ENCODE measurements at regions not wholly inside any gene's neighbourhood (a gene's known extent, or its start where the extent isn't known, plus 50 kb on each side); places are given as distances from the start of the nearest gene placed in this dataset.

DNA sequence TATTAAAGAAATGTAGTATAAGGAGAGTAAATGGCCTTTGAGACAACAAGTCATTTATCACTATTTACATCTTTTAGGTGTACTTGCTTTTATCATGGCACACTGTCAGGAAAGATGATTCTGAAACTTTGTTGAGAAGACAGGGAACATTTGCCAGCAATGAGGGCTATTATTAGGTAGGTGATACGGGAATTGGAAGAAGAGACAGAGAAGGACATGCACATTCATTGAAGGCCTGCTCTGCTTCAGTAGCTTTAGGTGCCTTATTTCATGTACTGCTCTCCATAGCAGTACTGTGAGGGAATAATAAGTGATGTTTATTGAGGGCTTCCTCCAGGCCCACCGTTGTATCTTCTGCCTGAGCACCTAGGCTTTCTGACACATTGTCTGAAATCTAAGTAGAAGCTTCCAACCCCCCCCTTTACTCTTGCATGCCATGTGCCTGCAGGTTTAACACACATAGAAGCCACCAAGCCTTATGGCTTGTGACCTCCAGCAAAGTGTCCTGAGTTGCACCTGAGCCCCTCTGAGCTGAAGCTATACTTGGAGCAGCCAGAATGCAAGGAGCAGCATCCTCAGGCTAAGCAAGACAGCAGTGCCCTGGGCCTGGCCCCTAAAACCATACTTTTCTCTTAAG, 275.2 kb upstream of the VLDLR start:
- TF ChIP-seq MYC (IDR thresholded peaks at IDR 0.05; ENCODE audit: low read depth, low read length), result no peak
- TF ChIP-seq CTCF (IDR thresholded peaks at IDR 0.05; ENCODE audit: extremely low read depth in 1 of 2, insufficient read depth in 1 of 2, low read depth in 1 of 2, low read length in 2 of 2), result no peak
- TF ChIP-seq GATA2 (IDR thresholded peaks at IDR 0.05; ENCODE audit: insufficient read depth, insufficient read length, low read depth, low read length), result no peak
- TF ChIP-seq JUN (IDR thresholded peaks at IDR 0.05; ENCODE audit: borderline replicate concordance, insufficient read depth, insufficient read length, low read depth), result no peak
- TF ChIP-seq POLR2A (IDR thresholded peaks at IDR 0.05; ENCODE audit: low read depth, low read length), result no peak
- no peak for TF ChIP-seq POLR2AphosphoS5 (IDR thresholded peaks at IDR 0.05; ENCODE audit: insufficient read depth, low read depth, low read length)
- no peak for TF ChIP-seq MAX (IDR thresholded peaks at IDR 0.05; ENCODE audit: insufficient read depth, insufficient read length)
- no peak for TF ChIP-seq EZH2 (IDR thresholded peaks at IDR 0.05; ENCODE audit: borderline replicate concordance, low read depth, low read length, severe bottlenecking)
- Histone ChIP-seq H3K27me3 (ENCODE audit: control insufficient read depth in 2 of 2, insufficient read depth in 2 of 2, low read length in 2 of 2) (no peaks in the 10 kb centered on the region), H3K4me1 (ENCODE audit: control insufficient read depth, extremely low read depth, insufficient read depth, low read length) (no peaks in the 10 kb centered on the region), H4K20me1 (replicated peaks; ENCODE audit: control insufficient read depth, extremely low read depth, insufficient read depth, low read length) (no peaks in the 10 kb centered on the region), H3K27ac (ENCODE audit: insufficient read depth, low read depth, low read length) (no peak overlapping the region), H3K4me3 (replicated peaks in 1 of 3; ENCODE audit: insufficient read depth in 1 of 3, low read depth in 1 of 3, low read length in 3 of 3) (no peak overlapping the region), H2AFZ (ENCODE audit: low read depth, low read length) (no peak overlapping the region), H3K36me3 (ENCODE audit: control insufficient read depth in 2 of 2, extremely low read depth in 1 of 2, insufficient read depth in 2 of 2, low read length in 2 of 2) (no peaks in the 10 kb centered on the region), H3K79me2 (ENCODE audit: control insufficient read depth, insufficient read depth, low read length) (no peaks in the 10 kb centered on the region), H3K9me1 (replicated peaks; ENCODE audit: control insufficient read depth, extremely low read depth, insufficient read depth, low read length) (no peaks in the 10 kb centered on the region), H3K9me3 (replicated peaks; ENCODE audit: control insufficient read depth, insufficient read depth, low read length) (no peaks in the 10 kb centered on the region), H3K9ac (replicated peaks; ENCODE audit: extremely low read depth, insufficient read depth, low read length) (no peak overlapping the region), H3K4me2 (ENCODE audit: insufficient read depth, low read length) (no peak overlapping the region)
- ChIA-PET POLR2A (no interaction called here), CTCF (no interaction called here)
- FAIRE-seq, result no peak
- no TSS peak for BruUV-seq (replicated peaks)
- DNase-seq (ENCODE audit: low read depth, low spot score), result no peak
- intact Hi-C loops (cut with micrococcal nuclease) (no loop called here), dilution Hi-C loops (cut with MboI; ENCODE audit: extremely low pct_ligation_motif_present, low sequenced_read_pairs) (no loop called here)
